HG02623 (cell line): ENCODE measurements at regions not wholly inside any gene's neighbourhood (a gene's known extent, or its start where the extent isn't known, plus 50 kb on each side); places are given as distances from the start of the nearest gene placed in this dataset.
"Not testable (repeated sequence)": the region's sequence is repeated elsewhere in the genome, so short reads cannot be mapped to it uniquely, and the experiment has no call there.

Experiments
- ATAC-seq: cut with Tn5 transposase; IDR thresholded peaks from one replicate; pipeline ENCODE4 v1.9.1; 2021; ENCODE audit warnings: moderate library complexity; ENCODE audit not compliant: unreplicated experiment

DNA sequence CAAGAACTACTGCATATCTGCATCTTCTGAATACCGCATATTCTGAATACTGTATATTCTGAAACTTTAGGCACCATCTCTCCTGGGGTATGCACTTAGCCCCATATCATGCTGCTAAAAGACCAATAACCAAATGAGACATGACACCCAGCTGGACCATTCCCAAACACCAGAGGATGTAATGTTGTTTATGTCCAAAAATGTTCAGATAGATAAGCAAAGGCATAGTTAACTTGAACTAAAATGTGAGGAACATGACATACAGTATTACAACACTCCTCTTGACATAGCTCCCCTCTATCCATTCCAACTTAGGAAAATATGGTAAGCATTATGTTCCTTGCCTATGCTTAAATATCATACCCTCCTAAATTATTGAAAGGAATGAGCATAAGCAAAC, 127.3 kb downstream of the TENT5A start:
- ATAC-seq, result no peak

- ATAC-seq, result no peak
These were observed 128.0 kb downstream of the TENT5A start for GRCh38 chr6:81624453-81624852.

GRCh38 chr6:81623106-81623759, 129.2 kb downstream of the TENT5A start:
- no peak for ATAC-seq

- no peak for ATAC-seq
These were observed 130.6 kb downstream of the TENT5A start for GRCh38 chr6:81621816-81622395.

GRCh38 chr6:81614292-81614691, 138.2 kb downstream of the TENT5A start:
- no peak for ATAC-seq

GRCh38 chr6:81613606-81614005, 138.9 kb downstream of the TENT5A start:
- ATAC-seq, result no peak

DNA sequence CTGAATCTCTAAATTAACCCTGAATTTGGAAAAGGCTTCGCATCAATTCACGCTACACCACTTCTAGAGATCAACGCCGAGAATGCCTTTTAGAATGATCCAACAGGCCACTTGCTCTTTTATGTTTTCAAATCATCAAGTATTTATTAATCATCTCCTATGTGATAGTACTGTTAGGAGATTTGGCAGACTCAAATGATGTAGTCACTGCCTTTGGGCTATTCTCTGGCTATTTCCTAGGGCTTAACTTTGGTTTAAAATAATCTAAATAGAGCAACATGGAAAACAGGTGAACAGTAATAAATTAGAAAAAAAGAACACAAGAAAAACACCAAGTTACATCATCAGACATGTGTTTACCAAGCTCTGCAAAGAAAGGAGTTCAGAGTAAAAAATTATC, 140.3 kb downstream of the TENT5A start:
- no peak for ATAC-seq

DNA sequence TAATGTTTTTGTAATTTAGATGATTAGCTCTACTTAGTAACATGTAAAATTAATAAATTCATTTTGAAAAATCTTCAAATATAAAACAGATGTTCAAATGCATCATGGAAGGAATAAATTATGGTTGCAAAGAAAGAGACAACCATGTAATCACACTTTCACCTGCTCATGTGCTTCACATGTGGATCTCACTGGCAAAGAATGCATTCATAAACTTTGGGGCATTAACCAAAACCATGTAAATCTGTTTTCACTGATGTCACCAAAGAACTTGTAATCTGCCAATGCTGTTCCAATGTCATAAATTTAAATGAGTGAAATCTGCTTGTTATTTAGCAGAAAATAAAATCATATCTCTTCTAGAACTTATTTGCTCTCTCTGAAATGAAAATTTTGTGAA, 142.7 kb downstream of the TENT5A start:
- ATAC-seq, result no peak

DNA sequence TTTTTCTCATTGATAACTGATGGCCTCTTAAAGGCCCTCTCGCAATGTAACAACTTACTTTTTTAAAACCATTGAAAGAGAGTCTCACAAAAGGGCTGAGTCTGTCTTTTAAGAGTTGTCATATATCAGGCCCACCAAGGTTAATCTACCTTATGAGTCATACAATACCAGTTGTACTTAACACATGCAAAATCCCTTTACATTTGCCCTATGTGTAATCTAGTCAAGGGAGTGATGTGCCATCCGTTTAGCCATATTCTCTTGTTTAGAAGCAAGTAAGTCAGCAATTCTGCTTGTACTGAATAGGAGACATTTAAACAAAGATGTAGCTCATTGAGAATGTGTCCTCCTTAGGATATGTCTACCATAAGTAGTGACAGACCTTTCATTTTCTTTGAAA, 143.7 kb downstream of the TENT5A start:
- ATAC-seq, result no peak

GRCh38 chr6:81606965-81607381, 145.5 kb downstream of the TENT5A start:
- ATAC-seq, result no peak

DNA sequence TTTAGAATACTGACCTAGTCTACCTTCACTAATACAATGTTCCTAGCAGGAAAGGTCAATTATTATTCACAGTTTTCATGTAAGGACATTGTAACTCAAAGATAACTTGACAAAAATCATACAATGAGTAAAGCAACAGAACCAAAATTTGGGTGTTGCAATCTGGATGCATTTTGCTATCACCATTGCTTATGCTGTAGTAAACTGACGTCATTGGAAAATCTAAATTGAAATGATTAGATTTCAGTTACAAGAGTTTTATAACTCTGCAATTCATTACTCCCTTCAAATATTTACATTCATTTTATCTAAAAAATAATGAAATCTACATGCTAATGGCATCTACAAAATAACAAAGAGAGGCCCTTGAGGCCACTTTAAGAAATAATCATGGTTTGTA, 147.0 kb downstream of the TENT5A start:
- no peak for ATAC-seq

- ATAC-seq, result no peak
These were observed 150.6 kb downstream of the TENT5A start for GRCh38 chr6:81601918-81602317.

DNA sequence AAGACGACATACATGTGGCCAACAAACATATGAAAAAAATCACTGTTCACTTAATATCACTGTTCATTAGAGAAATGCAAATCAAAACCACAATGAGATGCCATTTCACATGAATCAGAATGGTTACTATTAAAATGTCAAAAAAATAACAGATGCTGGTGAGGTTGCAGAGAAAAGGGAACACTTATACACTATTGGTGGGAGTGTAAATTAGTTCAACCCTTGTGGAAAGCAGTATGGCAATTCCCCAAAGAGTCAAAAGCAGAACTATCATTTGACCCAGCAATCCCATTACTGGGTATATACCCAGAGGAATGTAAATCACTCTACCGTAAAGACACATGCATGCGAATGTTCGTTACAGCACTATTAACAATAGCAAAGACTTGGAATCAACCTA, 152.0 kb downstream of the TENT5A start:
- ATAC-seq, result not testable (repeated sequence)

DNA sequence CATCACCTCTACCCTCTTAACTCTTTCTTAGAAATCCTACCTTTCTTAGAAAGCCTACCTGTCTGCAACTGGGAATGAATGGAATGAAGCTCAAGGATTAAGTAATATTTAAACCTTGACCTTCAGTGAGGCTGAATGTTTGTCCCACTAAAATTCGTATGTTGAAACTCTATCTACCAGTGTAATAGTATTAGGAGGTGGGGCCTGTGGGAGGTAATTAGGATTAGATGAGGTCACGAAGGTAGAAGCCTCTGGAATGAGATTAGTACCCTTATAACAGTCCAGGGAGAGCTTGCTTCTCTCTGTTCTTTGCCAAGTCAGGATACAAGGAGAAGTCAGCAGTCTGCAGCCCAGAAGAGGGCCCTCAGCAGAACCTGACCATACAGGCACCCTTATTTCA, 158.0 kb downstream of the TENT5A start:
- ATAC-seq, result no peak

- no peak for ATAC-seq
These were observed 162.2 kb downstream of the TENT5A start for GRCh38 chr6:81590314-81590691.

- ATAC-seq, result no peak
These were observed 162.8 kb downstream of the TENT5A start for GRCh38 chr6:81589465-81590313.

DNA sequence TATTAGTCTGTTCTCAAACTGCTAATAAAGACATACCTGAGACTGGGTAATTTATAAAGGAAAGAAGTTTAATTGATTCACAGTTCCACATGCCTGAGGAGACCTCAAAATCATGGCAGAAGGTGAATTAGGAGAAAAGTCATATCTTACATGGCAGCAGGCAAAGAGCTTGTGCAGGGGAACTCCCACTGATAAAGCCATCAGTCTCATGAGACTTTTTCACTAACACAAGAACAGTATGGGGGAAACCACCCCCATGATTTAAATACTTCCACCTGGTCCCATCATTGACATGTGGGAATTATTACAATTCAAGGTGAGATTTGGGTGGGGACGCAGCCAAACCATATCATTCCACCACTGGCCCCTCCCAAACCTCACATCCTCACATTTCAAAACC, 166.8 kb downstream of the TENT5A start:
- ATAC-seq, result not testable (repeated sequence)

GRCh38 chr6:81584156-81584555, 168.3 kb downstream of the TENT5A start:
- not testable (repeated sequence) for ATAC-seq

- no peak for ATAC-seq
These were observed 177.0 kb downstream of the TENT5A start for GRCh38 chr6:81575442-81575841.

- ATAC-seq, result no peak
These were observed 180.5 kb downstream of the TENT5A start for GRCh38 chr6:81572020-81572419.

DNA sequence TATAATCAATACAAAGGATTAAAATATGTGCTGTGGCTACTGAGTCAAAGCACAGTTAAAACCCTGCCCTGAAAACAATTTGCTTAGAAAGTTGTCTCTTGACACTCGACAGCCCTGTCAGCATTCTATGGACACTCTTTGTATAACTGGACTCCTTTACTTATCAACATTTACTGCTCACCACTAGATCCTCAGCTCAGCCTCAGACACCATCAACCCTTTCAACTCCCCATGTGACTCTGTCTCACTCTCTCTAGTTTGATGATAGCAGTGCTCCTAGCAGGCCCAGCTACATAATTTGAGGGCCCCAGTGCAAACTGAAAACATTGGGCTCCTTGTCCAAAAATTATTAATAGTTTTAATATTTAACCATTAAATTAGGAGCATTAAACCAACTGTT, 181.8 kb downstream of the TENT5A start:
- no peak for ATAC-seq

DNA sequence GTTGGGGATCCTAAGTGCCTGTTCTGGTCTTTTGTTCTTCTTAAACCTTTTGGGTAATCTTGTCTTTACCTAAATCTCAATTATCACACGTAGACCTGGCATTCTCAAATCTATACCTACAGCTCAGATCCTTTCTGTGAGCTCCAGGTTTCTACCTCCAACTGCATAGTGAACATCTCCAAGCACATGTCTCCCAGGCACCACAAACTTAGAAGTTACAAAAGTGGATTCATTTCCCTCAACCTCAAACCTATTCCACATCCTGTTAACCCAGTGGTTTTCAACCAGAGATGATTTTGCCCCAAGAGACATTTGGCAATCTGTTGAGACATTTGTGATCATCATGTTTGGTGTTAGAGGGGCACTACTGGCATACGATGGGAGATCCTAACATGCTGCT, 183.5 kb downstream of the TENT5A start:
- no peak for ATAC-seq
